ENCODE measurements at regions not wholly inside any gene's neighbourhood (a gene's known extent, or its start where the extent isn't known, plus 50 kb on each side); places are given as distances from the start of the nearest gene placed in this dataset.

DNA sequence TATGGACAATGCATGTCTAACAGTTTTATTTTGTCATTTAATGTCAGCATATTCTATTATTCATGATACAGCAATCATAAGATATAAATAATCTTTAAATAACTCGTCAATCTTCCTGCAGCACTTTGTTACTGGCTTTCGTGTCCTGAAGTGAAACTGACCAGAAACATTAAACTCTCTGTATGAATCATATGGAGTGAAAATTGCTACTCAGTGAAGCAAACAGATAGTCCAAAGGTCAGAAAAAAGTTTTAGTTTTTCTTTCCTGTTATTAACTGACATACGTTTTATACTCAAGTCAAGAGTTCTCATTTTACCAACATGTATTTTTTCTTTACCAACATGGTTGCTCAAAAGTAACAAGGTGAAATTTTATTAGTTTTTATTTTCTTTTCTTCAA is 106.8 kb upstream of the GALNT5 start:
- TF ChIP-seq EZH2phosphoT487 (conservative IDR thresholded peaks at IDR 0.05; ENCODE audit: low read length): no peak
- TF ChIP-seq, protein P1, sequence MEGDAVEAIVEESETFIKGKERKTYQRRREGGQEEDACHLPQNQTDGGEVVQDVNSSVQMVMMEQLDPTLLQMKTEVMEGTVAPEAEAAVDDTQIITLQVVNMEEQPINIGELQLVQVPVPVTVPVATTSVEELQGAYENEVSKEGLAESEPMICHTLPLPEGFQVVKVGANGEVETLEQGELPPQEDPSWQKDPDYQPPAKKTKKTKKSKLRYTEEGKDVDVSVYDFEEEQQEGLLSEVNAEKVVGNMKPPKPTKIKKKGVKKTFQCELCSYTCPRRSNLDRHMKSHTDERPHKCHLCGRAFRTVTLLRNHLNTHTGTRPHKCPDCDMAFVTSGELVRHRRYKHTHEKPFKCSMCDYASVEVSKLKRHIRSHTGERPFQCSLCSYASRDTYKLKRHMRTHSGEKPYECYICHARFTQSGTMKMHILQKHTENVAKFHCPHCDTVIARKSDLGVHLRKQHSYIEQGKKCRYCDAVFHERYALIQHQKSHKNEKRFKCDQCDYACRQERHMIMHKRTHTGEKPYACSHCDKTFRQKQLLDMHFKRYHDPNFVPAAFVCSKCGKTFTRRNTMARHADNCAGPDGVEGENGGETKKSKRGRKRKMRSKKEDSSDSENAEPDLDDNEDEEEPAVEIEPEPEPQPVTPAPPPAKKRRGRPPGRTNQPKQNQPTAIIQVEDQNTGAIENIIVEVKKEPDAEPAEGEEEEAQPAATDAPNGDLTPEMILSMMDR (IDR thresholded peaks at IDR 0.05; ENCODE audit: insufficient read depth, low read length, poor library complexity, severe bottlenecking): no peak

Data from SU-DHL-6 (cell line).